Stimulated activated naive CD8-positive, alpha-beta T cell treated with anti-CD3 and anti-CD28 coated beads, Interleukin-15, Interleukin-2, amounts not matched to agents 100 U/mL and 50 U/mL, for 24 hours (primary cell): ENCODE measurements at regions not wholly inside any gene's neighbourhood (a gene's known extent, or its start where the extent isn't known, plus 50 kb on each side); places are given as distances from the start of the nearest gene placed in this dataset.
A peak's percentile ranks its signal among the peaks of the same experiment; 100 is the strongest.

Experiments
- ATAC-seq: fragments of 150-1000 bp; cut with Tn5 transposase; one replicate; pipeline ENCODE4 v1.10.0; 2021
- DNase-seq: peaks from one replicate; pipeline ENCODE4 v3.0.0; 2021

GRCh38 chr5:68407311-68408239 is 192.0 kb downstream of the PIK3R1 start:
- DNase-seq = no peak
- no peak for ATAC-seq

GRCh38 chr5:68408345-68408871 is 192.9 kb downstream of the PIK3R1 start:
- DNase-seq = no peak
- ATAC-seq = no peak

GRCh38 chr5:68409259-68409658 is 193.7 kb downstream of the PIK3R1 start:
- DNase-seq (no peak), ATAC-seq (no peak)

GRCh38 chr5:68411161-68411560 is 195.6 kb downstream of the PIK3R1 start:
- DNase-seq (no peak), ATAC-seq (no peak)

- no peak for DNase-seq
These were observed 199.9 kb downstream of the PIK3R1 start for GRCh38 chr5:68415177-68416085.

GRCh38 chr5:68416714-68417113 is 201.2 kb downstream of the PIK3R1 start:
- DNase-seq (no peak), ATAC-seq (no peak)

More at GRCh38 chr5:68415177-68416085, 199.9 kb downstream of the PIK3R1 start:
- ATAC-seq = no peak

- ATAC-seq (no peak), DNase-seq (no peak)
These were observed 202.6 kb downstream of the PIK3R1 start for GRCh38 chr5:68418201-68418600.

- ATAC-seq = no peak
- no peak for DNase-seq
These were observed 203.1 kb downstream of the PIK3R1 start for GRCh38 chr5:68418680-68419079.

GRCh38 chr5:68419081-68419636 is 203.6 kb downstream of the PIK3R1 start:
- ATAC-seq (no peak), DNase-seq (no peak)

GRCh38 chr5:68419637-68420452 is 204.3 kb downstream of the PIK3R1 start:
- ATAC-seq = no peak
- no peak for DNase-seq

- DNase-seq (no peak), ATAC-seq (no peak)
These were observed 205.2 kb downstream of the PIK3R1 start for GRCh38 chr5:68420476-68421344.

GRCh38 chr5:68421485-68422220 is 206.1 kb downstream of the PIK3R1 start:
- ATAC-seq (no peak), DNase-seq (no peak)

- peak; percentile 89 for ATAC-seq
- DNase-seq = peak; percentile 42
These were observed 207.7 kb downstream of the PIK3R1 start for GRCh38 chr5:68423154-68423811.

GRCh38 chr5:68424799-68425537 is 209.4 kb downstream of the PIK3R1 start:
- DNase-seq = no peak
- ATAC-seq = peak; percentile 76

- no peak for DNase-seq
- ATAC-seq = no peak
These were observed 211.0 kb downstream of the PIK3R1 start for GRCh38 chr5:68426586-68426985.

- ATAC-seq = no peak
These were observed 212.8 kb downstream of the PIK3R1 start for GRCh38 chr5:68428231-68428811.

GRCh38 chr5:68429510-68429909 is 214.0 kb downstream of the PIK3R1 start:
- ATAC-seq (no peak), DNase-seq (no peak)

More at GRCh38 chr5:68428231-68428811, 212.8 kb downstream of the PIK3R1 start:
- no peak for DNase-seq

- ATAC-seq (no peak), DNase-seq (no peak)
These were observed 214.7 kb downstream of the PIK3R1 start for GRCh38 chr5:68430279-68430678.
